G401 (cell line): ENCODE measurements at regions not wholly inside any gene's neighbourhood (a gene's known extent, or its start where the extent isn't known, plus 50 kb on each side); places are given as distances from the start of the nearest gene placed in this dataset.

Source experiments
- DNase-seq: peaks from one replicate; pipeline ENCODE4 v3.0.0-alpha.2; 2015; ENCODE audit warnings: low spot score
- in situ Hi-C: cut with HindIII; loops from 2 replicates; pipeline ENCODE4 v1.10.0; 2016; ENCODE audit warnings: low sequenced_read_pairs, mixed read lengths

GRCh38 chr3:186487819-186488218 is 56.4 kb downstream of the CRYGS start:
- in situ Hi-C loops: no loop called here
- no peak for DNase-seq

- in situ Hi-C loops: no loop called here
- no peak for DNase-seq
These were observed 57.1 kb downstream of the CRYGS start for GRCh38 chr3:186487037-186487436.

- DNase-seq: no peak
- in situ Hi-C loops: no loop called here
These were observed 60.4 kb downstream of the CRYGS start for GRCh38 chr3:186483611-186484340.

GRCh38 chr3:186481526-186481925 is 62.7 kb downstream of the CRYGS start:
- no peak for DNase-seq
- in situ Hi-C loops: no loop called here

GRCh38 chr3:186477876-186478275 is 66.3 kb downstream of the CRYGS start:
- no peak for DNase-seq
- in situ Hi-C loops: no loop called here

- DNase-seq: peak; percentile 13
- in situ Hi-C loops: no loop called here
These were observed 67.1 kb downstream of the CRYGS start for GRCh38 chr3:186477033-186477432.

GRCh38 chr3:186476541-186476940 is 67.6 kb downstream of the CRYGS start:
- no peak for DNase-seq
- in situ Hi-C loops: no loop called here

- peak; percentile 96 for DNase-seq
- in situ Hi-C loops: no loop called here
These were observed 68.1 kb downstream of the CRYGS start for GRCh38 chr3:186476044-186476468.

- peak; percentile 51 for DNase-seq
- in situ Hi-C loops: no loop called here
These were observed 71.0 kb downstream of the CRYGS start for GRCh38 chr3:186473166-186473565.

- in situ Hi-C loops: no loop called here
- DNase-seq: peak; percentile 68
These were observed 71.6 kb downstream of the CRYGS start for GRCh38 chr3:186472456-186473008.

- peak; percentile 70 for DNase-seq
- in situ Hi-C loops: no loop called here
These were observed 72.4 kb downstream of the CRYGS start for GRCh38 chr3:186471771-186472170.

- in situ Hi-C loops: no loop called here
- DNase-seq: no peak
These were observed 74.7 kb downstream of the CRYGS start for GRCh38 chr3:186469525-186469924.

GRCh38 chr3:186467969-186468368 is 76.2 kb downstream of the CRYGS start:
- in situ Hi-C loops: no loop called here
- DNase-seq: no peak

GRCh38 chr3:186466391-186466974 is 77.7 kb downstream of the CRYGS start:
- DNase-seq: no peak
- in situ Hi-C loops: no loop called here

GRCh38 chr3:186465508-186465907 is 78.7 kb downstream of the CRYGS start:
- in situ Hi-C loops: no loop called here
- no peak for DNase-seq

- no peak for DNase-seq
- in situ Hi-C loops: no loop called here
These were observed 79.6 kb downstream of the CRYGS start for GRCh38 chr3:186464424-186465093.

GRCh38 chr3:186461141-186461540 is 83.0 kb downstream of the CRYGS start:
- in situ Hi-C loops: no loop called here
- no peak for DNase-seq

- DNase-seq: no peak
- in situ Hi-C loops: no loop called here
These were observed 85.1 kb downstream of the CRYGS start for GRCh38 chr3:186459108-186459467.

GRCh38 chr3:186458306-186459107 is 85.7 kb downstream of the CRYGS start:
- DNase-seq: no peak
- in situ Hi-C loops: no loop called here

GRCh38 chr3:186457236-186457635 is 86.9 kb downstream of the CRYGS start:
- in situ Hi-C loops: no loop called here
- peak; percentile 27 for DNase-seq
